HepG2 (cell line): ENCODE measurements at regions not wholly inside any gene's neighbourhood (a gene's known extent, or its start where the extent isn't known, plus 50 kb on each side); places are given as distances from the start of the nearest gene placed in this dataset.

Experiments used
- CHD2 ChIP-seq: IDR thresholded peaks from 2 replicates; pipeline ENCODE4 v1.6.1; 2011; ENCODE audit warnings: low read depth, low read length, improper control_type of control experiment
- IRF1 ChIP-seq: sonication (generic); formaldehyde crosslinking; IDR thresholded peaks from 2 replicates; pipeline ENCODE4 v1.4.0; 2020; ENCODE audit warnings: low read depth, mild to moderate bottlenecking, missing genetic modification reagents
- MTA3 ChIP-seq: sonication (generic); formaldehyde crosslinking; IDR thresholded peaks from 2 replicates; pipeline ENCODE4 v1.4.0; 2020; ENCODE audit warnings: missing genetic modification reagents
- POLR2AphosphoS2 ChIP-seq: IDR thresholded peaks from 2 replicates; pipeline ENCODE4 v1.6.1; 2011; ENCODE audit warnings: low read depth, low read length, improper control_type of control experiment
- ZC3H4 ChIP-seq: sonication (generic); formaldehyde crosslinking; IDR thresholded peaks from 2 replicates; pipeline ENCODE4 v1.4.0; 2020; ENCODE audit warnings: missing genetic modification reagents, borderline replicate concordance
- ZMYM4 ChIP-seq: sonication (generic); formaldehyde crosslinking; IDR thresholded peaks from 2 replicates; pipeline ENCODE4 v1.8.1; 2023; ENCODE audit warnings: mild to moderate bottlenecking, missing genetic modification reagents
- ZNF83 ChIP-seq: sonication (generic); formaldehyde crosslinking; IDR thresholded peaks from 2 replicates; pipeline ENCODE4 v1.4.0; 2020; ENCODE audit warnings: missing genetic modification reagents, mild to moderate bottlenecking, borderline replicate concordance
- TF ChIP-seq, protein P1 (sequence below): sonication (generic); formaldehyde crosslinking; IDR thresholded peaks from 2 replicates; pipeline ENCODE4 v1.9.0; 2021; ENCODE audit warnings: mild to moderate bottlenecking, missing genetic modification reagents

DNA sequence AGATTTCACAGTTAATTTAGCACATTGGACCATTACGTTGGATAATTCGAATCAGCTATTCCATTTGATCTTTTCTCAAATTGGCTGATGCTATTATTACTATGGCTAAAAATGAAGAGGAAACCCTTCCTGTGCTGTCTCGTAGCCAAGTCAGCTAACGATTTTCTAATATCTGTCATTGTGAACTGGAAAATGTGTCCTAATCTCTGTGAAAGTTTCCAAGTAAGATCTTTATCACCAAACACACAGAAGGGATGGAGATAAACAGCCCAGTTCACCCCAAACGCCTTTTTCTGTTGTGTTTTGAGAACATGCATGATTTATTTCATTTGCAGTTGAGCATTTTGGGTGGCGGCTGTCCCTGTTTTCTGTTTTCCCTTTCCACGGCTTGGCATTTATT lies 312.8 kb downstream of the FOXL1 start (continued):
- TF ChIP-seq IRF1 (CRISPR knock-in tag): no peak
- no peak for TF ChIP-seq ZMYM4 (CRISPR knock-in tag)
- TF ChIP-seq ZC3H4 (CRISPR knock-in tag): no peak
- no peak for TF ChIP-seq MTA3 (CRISPR knock-in tag)
- no peak for TF ChIP-seq ZNF83 (CRISPR knock-in tag)
- no peak for TF ChIP-seq CHD2
- TF ChIP-seq POLR2AphosphoS2: no peak
- TF ChIP-seq, protein P1, sequence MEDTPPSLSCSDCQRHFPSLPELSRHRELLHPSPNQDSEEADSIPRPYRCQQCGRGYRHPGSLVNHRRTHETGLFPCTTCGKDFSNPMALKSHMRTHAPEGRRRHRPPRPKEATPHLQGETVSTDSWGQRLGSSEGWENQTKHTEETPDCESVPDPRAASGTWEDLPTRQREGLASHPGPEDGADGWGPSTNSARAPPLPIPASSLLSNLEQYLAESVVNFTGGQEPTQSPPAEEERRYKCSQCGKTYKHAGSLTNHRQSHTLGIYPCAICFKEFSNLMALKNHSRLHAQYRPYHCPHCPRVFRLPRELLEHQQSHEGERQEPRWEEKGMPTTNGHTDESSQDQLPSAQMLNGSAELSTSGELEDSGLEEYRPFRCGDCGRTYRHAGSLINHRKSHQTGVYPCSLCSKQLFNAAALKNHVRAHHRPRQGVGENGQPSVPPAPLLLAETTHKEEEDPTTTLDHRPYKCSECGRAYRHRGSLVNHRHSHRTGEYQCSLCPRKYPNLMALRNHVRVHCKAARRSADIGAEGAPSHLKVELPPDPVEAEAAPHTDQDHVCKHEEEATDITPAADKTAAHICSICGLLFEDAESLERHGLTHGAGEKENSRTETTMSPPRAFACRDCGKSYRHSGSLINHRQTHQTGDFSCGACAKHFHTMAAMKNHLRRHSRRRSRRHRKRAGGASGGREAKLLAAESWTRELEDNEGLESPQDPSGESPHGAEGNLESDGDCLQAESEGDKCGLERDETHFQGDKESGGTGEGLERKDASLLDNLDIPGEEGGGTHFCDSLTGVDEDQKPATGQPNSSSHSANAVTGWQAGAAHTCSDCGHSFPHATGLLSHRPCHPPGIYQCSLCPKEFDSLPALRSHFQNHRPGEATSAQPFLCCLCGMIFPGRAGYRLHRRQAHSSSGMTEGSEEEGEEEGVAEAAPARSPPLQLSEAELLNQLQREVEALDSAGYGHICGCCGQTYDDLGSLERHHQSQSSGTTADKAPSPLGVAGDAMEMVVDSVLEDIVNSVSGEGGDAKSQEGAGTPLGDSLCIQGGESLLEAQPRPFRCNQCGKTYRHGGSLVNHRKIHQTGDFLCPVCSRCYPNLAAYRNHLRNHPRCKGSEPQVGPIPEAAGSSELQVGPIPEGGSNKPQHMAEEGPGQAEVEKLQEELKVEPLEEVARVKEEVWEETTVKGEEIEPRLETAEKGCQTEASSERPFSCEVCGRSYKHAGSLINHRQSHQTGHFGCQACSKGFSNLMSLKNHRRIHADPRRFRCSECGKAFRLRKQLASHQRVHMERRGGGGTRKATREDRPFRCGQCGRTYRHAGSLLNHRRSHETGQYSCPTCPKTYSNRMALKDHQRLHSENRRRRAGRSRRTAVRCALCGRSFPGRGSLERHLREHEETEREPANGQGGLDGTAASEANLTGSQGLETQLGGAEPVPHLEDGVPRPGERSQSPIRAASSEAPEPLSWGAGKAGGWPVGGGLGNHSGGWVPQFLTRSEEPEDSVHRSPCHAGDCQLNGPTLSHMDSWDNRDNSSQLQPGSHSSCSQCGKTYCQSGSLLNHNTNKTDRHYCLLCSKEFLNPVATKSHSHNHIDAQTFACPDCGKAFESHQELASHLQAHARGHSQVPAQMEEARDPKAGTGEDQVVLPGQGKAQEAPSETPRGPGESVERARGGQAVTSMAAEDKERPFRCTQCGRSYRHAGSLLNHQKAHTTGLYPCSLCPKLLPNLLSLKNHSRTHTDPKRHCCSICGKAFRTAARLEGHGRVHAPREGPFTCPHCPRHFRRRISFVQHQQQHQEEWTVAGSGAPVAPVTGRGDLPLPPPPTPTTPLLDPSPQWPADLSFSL (CRISPR knock-in tag): no peak
